Body of pancreas (tissue), 4 donors: ENCODE measurements at regions not wholly inside any gene's neighbourhood (a gene's known extent, or its start where the extent isn't known, plus 50 kb on each side); places are given as distances from the start of the nearest gene placed in this dataset.

ENCODE experiments used
- POLR2A ChIP-seq, 3 donors: fragments of 450-650 bp; IDR thresholded peaks; one replicate each; pipeline ENCODE4 v1.6.1; 2016; ENCODE audit warnings: antibody characterized with exemption in 3 of 3, mild to moderate bottlenecking in 2 of 3
- TF ChIP-seq, protein P1 (sequence below), 7 experiments: fragments of 450-650 bp in 4 of 7; fragments of 200-600 bp in 3 of 7; sonication (generic) in 3 of 7; IDR thresholded peaks; one replicate each; pipeline ENCODE4 v1.5.1; 2016 to 2019; ENCODE audit warnings: antibody characterized with exemption in 7 of 7

DNA sequence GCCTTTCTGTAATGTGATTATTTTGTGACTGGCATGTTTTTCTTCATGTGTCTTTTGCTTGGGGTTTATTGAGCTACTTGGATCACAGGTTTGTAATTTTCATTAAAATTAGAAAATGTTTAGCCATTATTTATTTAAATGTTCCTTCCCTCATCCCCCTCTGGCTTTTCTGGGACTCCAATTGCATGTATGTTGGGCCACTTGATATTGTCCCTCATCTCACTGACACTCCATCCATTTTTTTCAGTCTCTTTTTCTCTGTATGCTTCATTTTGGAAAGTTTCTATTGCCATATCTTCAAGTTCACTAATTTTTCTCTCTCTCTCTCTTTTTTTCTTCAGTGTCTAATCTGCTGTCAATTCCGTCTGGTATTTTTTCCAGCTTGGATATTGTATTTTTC, 390.1 kb downstream of the PRDM2 start:
- TF ChIP-seq, protein P1, sequence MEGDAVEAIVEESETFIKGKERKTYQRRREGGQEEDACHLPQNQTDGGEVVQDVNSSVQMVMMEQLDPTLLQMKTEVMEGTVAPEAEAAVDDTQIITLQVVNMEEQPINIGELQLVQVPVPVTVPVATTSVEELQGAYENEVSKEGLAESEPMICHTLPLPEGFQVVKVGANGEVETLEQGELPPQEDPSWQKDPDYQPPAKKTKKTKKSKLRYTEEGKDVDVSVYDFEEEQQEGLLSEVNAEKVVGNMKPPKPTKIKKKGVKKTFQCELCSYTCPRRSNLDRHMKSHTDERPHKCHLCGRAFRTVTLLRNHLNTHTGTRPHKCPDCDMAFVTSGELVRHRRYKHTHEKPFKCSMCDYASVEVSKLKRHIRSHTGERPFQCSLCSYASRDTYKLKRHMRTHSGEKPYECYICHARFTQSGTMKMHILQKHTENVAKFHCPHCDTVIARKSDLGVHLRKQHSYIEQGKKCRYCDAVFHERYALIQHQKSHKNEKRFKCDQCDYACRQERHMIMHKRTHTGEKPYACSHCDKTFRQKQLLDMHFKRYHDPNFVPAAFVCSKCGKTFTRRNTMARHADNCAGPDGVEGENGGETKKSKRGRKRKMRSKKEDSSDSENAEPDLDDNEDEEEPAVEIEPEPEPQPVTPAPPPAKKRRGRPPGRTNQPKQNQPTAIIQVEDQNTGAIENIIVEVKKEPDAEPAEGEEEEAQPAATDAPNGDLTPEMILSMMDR (IDR thresholded peaks at IDR 0.05) = no peak
- TF ChIP-seq POLR2A (IDR thresholded peaks at IDR 0.05) = no peak
